SK-N-SH (cell line): ENCODE measurements at regions not wholly inside any gene's neighbourhood (a gene's known extent, or its start where the extent isn't known, plus 50 kb on each side); places are given as distances from the start of the nearest gene placed in this dataset.

Experiments used
- CTCF ChIA-PET: fragments of 300-600, 350-600 bp; formaldehyde crosslinking; extraction: SDS; loops from one replicate; lab custom pipeline; 2021; lab: Yijun Ruan, JAX
- POLR2A ChIA-PET: fragments of 350-600 bp; sonication (Branson Sonifier 250); formaldehyde crosslinking; extraction: SDS; loops from one replicate; lab custom pipeline; 2020; ENCODE audit warnings: antibody characterized with exemption, inconsistent platforms; lab: Yijun Ruan, JAX
- DNase-seq: peaks from one replicate; pipeline ENCODE4 v3.0.0; 2012
- H2AFZ ChIP-seq: fragments of 200-600 bp; sonication (generic); 2 replicates; pipeline ENCODE4 v1.8.1; 2016; ENCODE audit warnings: antibody characterized with exemption, mild to moderate bottlenecking, low read depth
- H3F3A ChIP-seq: fragments of 200-600 bp; sonication (generic); replicated peaks from 2 replicates; pipeline ENCODE3; 2016; ENCODE audit warnings: antibody characterized with exemption, mild to moderate bottlenecking; ENCODE audit not compliant: insufficient read depth
- H3K27ac ChIP-seq, 2 experiments: fragments of 200-500 bp in 1 of 2; fragments of 200-600 bp in 1 of 2; sonication (Bioruptor generic) in 1 of 2; sonication (generic), shearing (Covaris generic) in 1 of 2; 2 replicates each; pipeline versions ENCODE4 v1.5.1 to v1.6.1; 2014 to 2016; ENCODE audit warnings: low read depth in 2 of 2, inconsistent platforms in 1 of 2, low read length in 1 of 2, mild to moderate bottlenecking in 1 of 2, mixed read lengths in 1 of 2
- H3K27me3 ChIP-seq: fragments of 200-600 bp; sonication (generic), shearing (Covaris generic); 2 replicates; pipeline ENCODE4 v1.6.1; 2016; ENCODE audit warnings: mixed run types; ENCODE audit not compliant: insufficient read depth
- H3K36me3 ChIP-seq, 2 experiments: fragments of 200-500 bp in 1 of 2; fragments of 200-600 bp in 1 of 2; sonication (Bioruptor generic) in 1 of 2; sonication (generic) in 1 of 2; replicated peaks in 1 of 2; 2 replicates each; pipeline versions ENCODE3 to v1.5.1; 2014 to 2016; ENCODE audit warnings: low read length in 1 of 2, mild to moderate bottlenecking in 1 of 2; ENCODE audit not compliant: insufficient read depth in 2 of 2, control insufficient read depth in 1 of 2
- H3K4me1 ChIP-seq, 2 experiments: fragments of 200-500 bp in 1 of 2; fragments of 200-600 bp in 1 of 2; sonication (Bioruptor generic) in 1 of 2; sonication (generic), shearing (Covaris generic) in 1 of 2; 2 replicates each; pipeline versions ENCODE4 v1.5.1 to v1.6.1; 2014 to 2016; ENCODE audit warnings: low read depth in 1 of 2, low read length in 1 of 2, mixed run types in 1 of 2; ENCODE audit not compliant: insufficient read depth in 2 of 2, control insufficient read depth in 1 of 2
- H3K4me2 ChIP-seq: fragments of 200-600 bp; sonication (generic), shearing (Covaris generic); 2 replicates; pipeline ENCODE4 v1.6.1; 2017; ENCODE audit warnings: mixed run types
- H3K4me3 ChIP-seq, 2 experiments: fragments of 200-500 bp in 1 of 2; fragments of 200-600 bp in 1 of 2; sonication (Bioruptor generic) in 1 of 2; sonication (generic), shearing (Covaris generic) in 1 of 2; 2 replicates each; pipeline versions ENCODE4 v1.5.1 to v1.8.1; 2014 to 2016; ENCODE audit warnings: low read depth in 2 of 2, inconsistent platforms in 1 of 2, low read length in 1 of 2, mild to moderate bottlenecking in 1 of 2, mixed read lengths in 1 of 2, moderate library complexity in 1 of 2
- H3K79me2 ChIP-seq: fragments of 200-600 bp; sonication (generic); 2 replicates; pipeline ENCODE4 v1.8.1; 2017; ENCODE audit warnings: mild to moderate bottlenecking; ENCODE audit not compliant: insufficient read depth
- H3K9ac ChIP-seq: fragments of 200-600 bp; sonication (generic); 2 replicates; pipeline ENCODE4 v1.6.1; 2017; ENCODE audit warnings: mixed run types
- H3K9me2 ChIP-seq: fragments of 200-600 bp; sonication (generic); 2 replicates; pipeline ENCODE4 v1.6.1; 2017; ENCODE audit warnings: mixed run types
- H3K9me3 ChIP-seq: fragments of 200-600 bp; sonication (generic); 2 replicates; pipeline ENCODE4 v1.6.1; 2017; ENCODE audit warnings: mixed run types, mild to moderate bottlenecking, moderate library complexity
- H4K20me1 ChIP-seq: fragments of 200-600 bp; sonication (generic); 2 replicates; pipeline ENCODE4 v1.6.1; 2017; ENCODE audit warnings: mild to moderate bottlenecking, mixed run types; ENCODE audit not compliant: insufficient read depth
- CTCF ChIP-seq: fragments of 200-600 bp; sonication (generic); IDR thresholded peaks from 2 replicates; pipeline ENCODE4 v1.6.1; 2017; ENCODE audit warnings: antibody characterized with exemption, mild to moderate bottlenecking, moderate library complexity
- ELF1 ChIP-seq: IDR thresholded peaks from 2 replicates; pipeline ENCODE4 v1.4.0; 2012
- EP300 ChIP-seq, 2 experiments: IDR thresholded peaks; 2 replicates each; pipeline versions ENCODE4 v1.4.0 to v1.6.1; 2012; ENCODE audit warnings: borderline replicate concordance in 1 of 2, low read depth in 1 of 2, low read length in 1 of 2
- FOXJ3 ChIP-seq: sonication (generic); formaldehyde crosslinking; IDR thresholded peaks from 2 replicates; pipeline ENCODE4 v1.5.1; 2020; ENCODE audit warnings: mild to moderate bottlenecking, missing genetic modification reagents
- FOXM1 ChIP-seq: IDR thresholded peaks from 2 replicates; pipeline ENCODE4 v1.4.0; 2012; ENCODE audit warnings: low read depth, mild to moderate bottlenecking
- GABPA ChIP-seq: IDR thresholded peaks from 2 replicates; pipeline ENCODE4 v1.4.0; 2012; ENCODE audit warnings: low read depth, mild to moderate bottlenecking
- MAX ChIP-seq: IDR thresholded peaks from 2 replicates; pipeline ENCODE4 v1.4.0; 2012; ENCODE audit warnings: low read depth
- NFIC ChIP-seq: IDR thresholded peaks from 2 replicates; pipeline ENCODE4 v1.4.0; 2012; ENCODE audit warnings: borderline replicate concordance
- POLR2AphosphoS5 ChIP-seq: IDR thresholded peaks from 2 replicates; pipeline ENCODE4 v1.6.1; 2012; ENCODE audit warnings: low read depth, low read length
- RFX5 ChIP-seq: IDR thresholded peaks from 2 replicates; pipeline ENCODE4 v1.6.1; 2012; ENCODE audit warnings: mild to moderate bottlenecking, improper control_type of control experiment, low read length
- RXRA ChIP-seq: IDR thresholded peaks from 2 replicates; pipeline ENCODE4 v1.4.0; 2012; ENCODE audit warnings: low read depth, mild to moderate bottlenecking, borderline replicate concordance
- SMC3 ChIP-seq: IDR thresholded peaks from 2 replicates; pipeline ENCODE4 v1.6.1; 2012; ENCODE audit warnings: low read depth, low read length, improper control_type of control experiment
- TAF1 ChIP-seq: IDR thresholded peaks from 2 replicates; pipeline ENCODE4 v1.6.1; 2012; ENCODE audit warnings: low read depth, mild to moderate bottlenecking, low read length, moderate library complexity, borderline replicate concordance
- TCF12 ChIP-seq: IDR thresholded peaks from 2 replicates; pipeline ENCODE4 v1.4.0; 2012
- YY1 ChIP-seq: IDR thresholded peaks from 2 replicates; pipeline ENCODE4 v1.4.0; 2012; ENCODE audit warnings: low read depth, mild to moderate bottlenecking
- WGBS: methylation state at CpG from one replicate; pipeline ENCODE4 v1.1.6; 2017; ENCODE audit warnings: low lambda C conversion rate; 5-methylcytosine and 5-hydroxymethylcytosine counted together
- TF ChIP-seq, protein P1 (sequence below): IDR thresholded peaks from 2 replicates; pipeline ENCODE4 v1.6.1; 2012; ENCODE audit warnings: mild to moderate bottlenecking, low read depth, low read length, moderate library complexity
- TF ChIP-seq, protein P2 (sequence below): fragments of 150-350 bp; IDR thresholded peaks from 2 replicates; pipeline ENCODE4 v1.6.1; 2017; ENCODE audit warnings: antibody characterized with exemption, low read length, low read depth, borderline replicate concordance

- Histone ChIP-seq H3K27ac (no peak overlapping the region), H3K4me3 (no peak overlapping the region), H3K9ac (no peak overlapping the region), H3K27me3 (no peaks in the 10 kb centered on the region), H3K79me2 (no peaks in the 10 kb centered on the region), H2AFZ (no peak overlapping the region), H3K4me2 (no peak overlapping the region), H3K9me3 (no peaks in the 10 kb centered on the region), H3K4me1 (no peaks in the 10 kb centered on the region; a peak in 1 of 4 replicates), H4K20me1 (no peaks in the 10 kb centered on the region), H3K36me3 (no peaks in the 10 kb centered on the region), H3F3A (peaks cover 14% of the 10 kb centered on the region), H3K9me2 (no peaks in the 10 kb centered on the region)
- DNase-seq, result no peak
- POLR2A ChIA-PET, result no interaction called here
- CTCF ChIA-PET, result no interaction called here
- 73% methylated on average over 9 of the region's 9 CpGs for WGBS
- no peak for TF ChIP-seq RXRA
- no peak for TF ChIP-seq NFIC
- TF ChIP-seq, protein P1, sequence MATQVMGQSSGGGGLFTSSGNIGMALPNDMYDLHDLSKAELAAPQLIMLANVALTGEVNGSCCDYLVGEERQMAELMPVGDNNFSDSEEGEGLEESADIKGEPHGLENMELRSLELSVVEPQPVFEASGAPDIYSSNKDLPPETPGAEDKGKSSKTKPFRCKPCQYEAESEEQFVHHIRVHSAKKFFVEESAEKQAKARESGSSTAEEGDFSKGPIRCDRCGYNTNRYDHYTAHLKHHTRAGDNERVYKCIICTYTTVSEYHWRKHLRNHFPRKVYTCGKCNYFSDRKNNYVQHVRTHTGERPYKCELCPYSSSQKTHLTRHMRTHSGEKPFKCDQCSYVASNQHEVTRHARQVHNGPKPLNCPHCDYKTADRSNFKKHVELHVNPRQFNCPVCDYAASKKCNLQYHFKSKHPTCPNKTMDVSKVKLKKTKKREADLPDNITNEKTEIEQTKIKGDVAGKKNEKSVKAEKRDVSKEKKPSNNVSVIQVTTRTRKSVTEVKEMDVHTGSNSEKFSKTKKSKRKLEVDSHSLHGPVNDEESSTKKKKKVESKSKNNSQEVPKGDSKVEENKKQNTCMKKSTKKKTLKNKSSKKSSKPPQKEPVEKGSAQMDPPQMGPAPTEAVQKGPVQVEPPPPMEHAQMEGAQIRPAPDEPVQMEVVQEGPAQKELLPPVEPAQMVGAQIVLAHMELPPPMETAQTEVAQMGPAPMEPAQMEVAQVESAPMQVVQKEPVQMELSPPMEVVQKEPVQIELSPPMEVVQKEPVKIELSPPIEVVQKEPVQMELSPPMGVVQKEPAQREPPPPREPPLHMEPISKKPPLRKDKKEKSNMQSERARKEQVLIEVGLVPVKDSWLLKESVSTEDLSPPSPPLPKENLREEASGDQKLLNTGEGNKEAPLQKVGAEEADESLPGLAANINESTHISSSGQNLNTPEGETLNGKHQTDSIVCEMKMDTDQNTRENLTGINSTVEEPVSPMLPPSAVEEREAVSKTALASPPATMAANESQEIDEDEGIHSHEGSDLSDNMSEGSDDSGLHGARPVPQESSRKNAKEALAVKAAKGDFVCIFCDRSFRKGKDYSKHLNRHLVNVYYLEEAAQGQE, result no peak
- no peak for TF ChIP-seq EP300 (IDR thresholded peaks at IDR 0.05; ENCODE audit: borderline replicate concordance in 1 of 2, low read depth in 1 of 2, low read length in 1 of 2)
- no peak for TF ChIP-seq TAF1
- no peak for TF ChIP-seq RFX5
- TF ChIP-seq, protein P2, sequence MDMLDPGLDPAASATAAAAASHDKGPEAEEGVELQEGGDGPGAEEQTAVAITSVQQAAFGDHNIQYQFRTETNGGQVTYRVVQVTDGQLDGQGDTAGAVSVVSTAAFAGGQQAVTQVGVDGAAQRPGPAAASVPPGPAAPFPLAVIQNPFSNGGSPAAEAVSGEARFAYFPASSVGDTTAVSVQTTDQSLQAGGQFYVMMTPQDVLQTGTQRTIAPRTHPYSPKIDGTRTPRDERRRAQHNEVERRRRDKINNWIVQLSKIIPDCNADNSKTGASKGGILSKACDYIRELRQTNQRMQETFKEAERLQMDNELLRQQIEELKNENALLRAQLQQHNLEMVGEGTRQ, result no peak
- no peak for TF ChIP-seq POLR2AphosphoS5
- TF ChIP-seq CTCF, result no peak
- no peak for TF ChIP-seq ELF1
- no peak for TF ChIP-seq GABPA
- TF ChIP-seq FOXM1, result no peak
- no peak for TF ChIP-seq SMC3
- TF ChIP-seq TCF12, result no peak
- TF ChIP-seq YY1, result no peak
- no peak for TF ChIP-seq MAX
- no peak for TF ChIP-seq FOXJ3 (CRISPR knock-in tag)
- TF ChIP-seq, all 33 proteins: peak for 0
Measured at GRCh38 chr2:242013771-242014170, 144.2 kb downstream of the RTP5 start.
